Thyroid gland (tissue), 4 donors: ENCODE measurements at regions not wholly inside any gene's neighbourhood (a gene's known extent, or its start where the extent isn't known, plus 50 kb on each side); places are given as distances from the start of the nearest gene placed in this dataset.

Experiments
- DNase-seq, 2 donors: peaks; one replicate each; pipeline ENCODE4 v3.0.0-alpha.2; 2019
- H3K27ac ChIP-seq, 3 donors: fragments of 200-600 bp; sonication (generic); 1 replicate in 2 of 3; 2 replicates in 1 of 3; pipeline ENCODE4 v1.5.1; 2016 to 2019; ENCODE audit warnings: mild to moderate bottlenecking in 1 of 3, moderate library complexity in 1 of 3
- H3K27me3 ChIP-seq: fragments of 200-600 bp; sonication (generic); one replicate; pipeline ENCODE4 v1.5.1; 2019
- H3K36me3 ChIP-seq, 2 donors: fragments of 200-600 bp; sonication (generic); one replicate each; pipeline ENCODE4 v1.5.1; 2016 to 2019
- H3K4me1 ChIP-seq, 2 donors: fragments of 200-600 bp; sonication (generic); one replicate each; pipeline ENCODE4 v1.5.1; 2017 to 2019
- H3K4me3 ChIP-seq, 3 donors: fragments of 200-600 bp; sonication (generic); replicated peaks in 1 of 3; 1 replicate in 2 of 3; 2 replicates in 1 of 3; pipeline ENCODE4 v1.5.1; 2016; ENCODE audit warnings: mild to moderate bottlenecking in 1 of 3
- H3K9me3 ChIP-seq: fragments of 200-600 bp; sonication (generic); one replicate; pipeline ENCODE4 v1.5.1; 2017
- CTCF ChIP-seq, 6 experiments: fragments of 200-600 bp in 3 of 6; fragments of 450-650 bp in 3 of 6; sonication (generic) in 3 of 6; IDR thresholded peaks; one replicate each; pipeline ENCODE4 v1.5.1; 2016 to 2019; ENCODE audit warnings: antibody characterized with exemption in 6 of 6, mild to moderate bottlenecking in 2 of 6, inconsistent platforms in 1 of 6, moderate library complexity in 1 of 6
- POLR2A ChIP-seq, 2 donors: fragments of 450-650 bp; IDR thresholded peaks; one replicate each; pipeline ENCODE4 v1.6.1; 2017; ENCODE audit warnings: antibody characterized with exemption in 2 of 2, mild to moderate bottlenecking in 2 of 2, moderate library complexity in 1 of 2
- WGBS, 2 donors: methylation state at CpG; one replicate each; pipeline ENCODE4 v1.1.5; 2017; 5-methylcytosine and 5-hydroxymethylcytosine counted together
- intact Hi-C: fragments of 100-400 bp; cut with DNase I; formaldehyde crosslinking; loops from one replicate; pipeline ENCODE4 v1.15.1; 2023

DNA sequence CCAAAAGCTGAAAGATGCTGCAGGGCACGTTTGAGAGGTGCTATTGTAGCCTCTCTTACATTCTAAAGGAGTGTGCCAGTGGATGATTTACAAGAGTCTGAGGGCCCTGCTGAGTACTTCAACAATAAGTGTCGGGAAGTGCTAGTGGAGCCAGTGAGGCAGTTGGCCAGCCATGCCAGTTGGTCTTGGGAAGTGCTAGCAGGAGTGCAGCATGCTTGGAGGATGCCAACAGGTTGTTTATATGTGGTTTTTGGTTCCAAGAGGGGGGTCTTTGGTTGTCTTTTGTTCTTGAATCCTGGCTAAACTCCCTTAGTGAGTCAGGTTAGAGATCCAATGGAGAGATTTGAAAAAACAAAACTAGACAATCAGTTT, 335.3 kb downstream of the PABPC4L start:
- WGBS, 2 donors, result 16 to 37% methylated on average over 2 of the region's 2 CpGs
- intact Hi-C loops, result no loop called here
- DNase-seq, result no peak
- Histone ChIP-seq H3K4me3 (no peak overlapping the region), H3K36me3 (no peaks in the 10 kb centered on the region), H3K27me3 (no peaks in the 10 kb centered on the region), H3K9me3 (no peaks in the 10 kb centered on the region), H3K27ac (no peak overlapping the region), H3K4me1 (no peaks in the 10 kb centered on the region)
- no peak for TF ChIP-seq POLR2A (IDR thresholded peaks at IDR 0.05)
- TF ChIP-seq CTCF (IDR thresholded peaks at IDR 0.05), result no peak

GRCh38 chr4:133865612-133866327, 335.8 kb downstream of the PABPC4L start:
- WGBS, 2 donors, result 91 to 100% methylated on average over 1 of the region's 1 CpG
- Histone ChIP-seq H3K36me3 (no peaks in the 10 kb centered on the region), H3K4me3 (no peak overlapping the region), H3K4me1 (no peaks in the 10 kb centered on the region), H3K27me3 (no peaks in the 10 kb centered on the region), H3K9me3 (no peaks in the 10 kb centered on the region), H3K27ac (no peak overlapping the region)
- DNase-seq, result no peak
- intact Hi-C loops, result no loop called here
- TF ChIP-seq POLR2A (IDR thresholded peaks at IDR 0.05) (no peak), CTCF (IDR thresholded peaks at IDR 0.05) (no peak)

DNA sequence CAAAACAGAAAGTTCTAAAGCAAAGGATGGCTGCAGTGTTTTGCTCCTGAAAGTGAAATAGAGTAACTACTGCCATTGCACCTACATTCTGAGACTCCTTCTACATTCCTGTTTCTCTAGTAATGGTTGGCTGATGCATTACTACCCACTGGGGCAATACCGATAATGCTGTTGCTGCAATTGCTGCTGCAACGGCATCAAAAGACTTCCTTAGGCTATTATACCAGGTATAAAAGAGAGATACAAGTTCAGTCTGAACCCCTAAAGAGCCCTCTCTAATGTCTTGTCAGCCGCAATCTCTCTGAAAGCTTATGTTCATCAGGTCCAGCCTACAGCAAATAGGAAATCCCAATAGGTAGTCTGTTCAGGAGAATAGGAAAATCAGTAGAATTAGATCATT, 338.4 kb downstream of the PABPC4L start:
- H3K4me1 ChIP-seq, result no peaks in the 10 kb centered on the region
- no peak overlapping the region for H3K4me3 ChIP-seq
- TF ChIP-seq CTCF (IDR thresholded peaks at IDR 0.05) (no peak), POLR2A (IDR thresholded peaks at IDR 0.05) (no peak)
- intact Hi-C loops, result no loop called here
- H3K9me3 ChIP-seq, result no peaks in the 10 kb centered on the region
- H3K27ac ChIP-seq, result no peak overlapping the region
- 91 to 92% methylated on average over 3 of the region's 3 CpGs for WGBS, 2 donors
- no peak for DNase-seq
- no peaks in the 10 kb centered on the region for H3K36me3 ChIP-seq
- no peaks in the 10 kb centered on the region for H3K27me3 ChIP-seq

GRCh38 chr4:133856731-133857355, 344.7 kb downstream of the PABPC4L start:
- no peak for DNase-seq
- Histone ChIP-seq H3K4me3 (no peak overlapping the region), H3K36me3 (no peaks in the 10 kb centered on the region), H3K9me3 (no peaks in the 10 kb centered on the region), H3K27ac (no peak overlapping the region), H3K4me1 (no peaks in the 10 kb centered on the region), H3K27me3 (no peaks in the 10 kb centered on the region)
- TF ChIP-seq CTCF (IDR thresholded peaks at IDR 0.05) (no peak), POLR2A (IDR thresholded peaks at IDR 0.05) (no peak)
- intact Hi-C loops, result no loop called here

- Histone ChIP-seq H3K4me1 (no peaks in the 10 kb centered on the region), H3K27ac (no peak overlapping the region), H3K36me3 (no peaks in the 10 kb centered on the region), H3K9me3 (no peaks in the 10 kb centered on the region), H3K27me3 (no peaks in the 10 kb centered on the region), H3K4me3 (no peak overlapping the region)
- WGBS, 2 donors, result 85 to 89% methylated on average over 4 of the region's 4 CpGs
- TF ChIP-seq CTCF (IDR thresholded peaks at IDR 0.05) (no peak), POLR2A (IDR thresholded peaks at IDR 0.05) (no peak)
- intact Hi-C loops, result no loop called here
- no peak for DNase-seq
Measured at GRCh38 chr4:133855001-133855400, 346.6 kb downstream of the PABPC4L start.
